Effector memory CD8-positive, alpha-beta T cell (primary cell): ENCODE measurements at regions not wholly inside any gene's neighbourhood (a gene's known extent, or its start where the extent isn't known, plus 50 kb on each side); places are given as distances from the start of the nearest gene placed in this dataset.

Experiments used
- ATAC-seq: fragments of 150-1000 bp; cut with Tn5 transposase; replicated peaks from 2 replicates; pipeline ENCODE4 v1.10.0; 2021; ENCODE audit warnings: mild to moderate bottlenecking, moderate library complexity
- DNase-seq, 3 experiments: peaks; one replicate each; pipeline ENCODE4 v3.0.0; 2021
- H3K27ac Mint-ChIP-seq, 2 donors: one replicate each; pipeline ENCODE4 v1.8.0; 2022; ENCODE audit warnings: mild to moderate bottlenecking in 2 of 2, mixed read lengths in 2 of 2, moderate library complexity in 2 of 2
- H3K27me3 Mint-ChIP-seq, 2 donors: one replicate each; pipeline ENCODE4 v1.8.0; 2022; ENCODE audit warnings: mixed read lengths in 2 of 2
- H3K36me3 Mint-ChIP-seq: one replicate; pipeline ENCODE4 v1.8.0; 2022; ENCODE audit warnings: mild to moderate bottlenecking, moderate library complexity, mixed read lengths; ENCODE audit not compliant: insufficient read depth
- H3K4me1 Mint-ChIP-seq, 2 donors: one replicate each; pipeline ENCODE4 v1.8.0; 2022; ENCODE audit warnings: low read depth in 2 of 2, mixed read lengths in 2 of 2
- H3K4me3 Mint-ChIP-seq, 2 donors: one replicate each; pipeline ENCODE4 v1.8.0; 2022; ENCODE audit warnings: mild to moderate bottlenecking in 2 of 2, mixed read lengths in 2 of 2, moderate library complexity in 2 of 2
- H3K9me3 Mint-ChIP-seq, 2 donors: one replicate each; pipeline ENCODE4 v1.8.0; 2022; ENCODE audit warnings: mixed read lengths in 2 of 2

GRCh38 chr10:10330418-10330817 lies 687.3 kb upstream of the CELF2 start:
- Mint-ChIP-seq H3K9me3 (no peaks in the 10 kb centered on the region), H3K27me3 (no peaks in the 10 kb centered on the region), H3K4me1 (no peaks in the 10 kb centered on the region), H3K36me3 (no peaks in the 10 kb centered on the region), H3K27ac (no peak overlapping the region), H3K4me3 (no peak overlapping the region)
- DNase-seq (no peak), ATAC-seq (no peak)

DNA sequence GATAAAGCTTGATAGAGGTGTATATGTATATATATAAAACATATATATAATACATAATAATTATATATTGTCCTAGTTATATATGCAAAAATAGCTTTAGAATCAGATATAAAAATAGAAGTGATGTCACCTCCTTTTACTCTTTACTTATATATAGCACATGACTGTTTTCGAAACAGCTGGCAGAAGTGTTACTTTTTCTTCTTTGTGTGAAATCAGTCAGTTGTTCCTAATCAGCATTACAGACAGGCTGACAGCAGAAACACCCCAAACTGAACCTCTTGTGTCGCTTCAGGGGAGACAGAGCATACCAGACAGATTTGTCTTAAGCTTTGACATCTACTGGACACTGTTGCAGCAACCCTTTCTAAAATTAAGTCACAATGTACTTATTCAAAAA lies 684.9 kb upstream of the CELF2 start:
- Mint-ChIP-seq H3K27me3 (no peaks in the 10 kb centered on the region), H3K9me3 (no peaks in the 10 kb centered on the region), H3K27ac (no peak overlapping the region), H3K4me3 (no peak overlapping the region), H3K36me3 (no peaks in the 10 kb centered on the region), H3K4me1 (no peaks in the 10 kb centered on the region)
- DNase-seq (no peak), ATAC-seq (no peak)

DNA sequence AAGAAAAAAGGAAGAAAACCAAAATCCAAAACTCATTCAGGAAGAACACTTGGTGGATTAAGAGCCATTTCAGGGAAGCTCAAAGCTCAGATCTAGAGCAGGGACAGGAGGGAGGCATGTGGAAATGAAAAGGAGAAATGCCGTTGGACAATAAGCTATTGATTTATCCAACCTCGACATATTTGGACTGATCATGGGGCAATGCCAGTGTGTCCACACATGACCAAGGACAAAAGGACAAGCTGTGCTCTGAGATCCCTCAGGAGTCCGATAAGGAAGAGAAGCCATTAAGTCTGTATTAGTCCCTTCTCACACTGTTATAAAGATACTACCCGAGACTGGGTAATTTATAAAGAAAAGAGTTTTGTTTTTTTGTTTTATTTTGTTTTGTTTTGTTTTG lies 684.0 kb upstream of the CELF2 start:
- no peaks in the 10 kb centered on the region for H3K27me3 Mint-ChIP-seq
- no peaks in the 10 kb centered on the region for H3K9me3 Mint-ChIP-seq
- no peak overlapping the region for H3K4me3 Mint-ChIP-seq
- ATAC-seq (no peak), DNase-seq (no peak)
- no peak overlapping the region for H3K27ac Mint-ChIP-seq
- no peaks in the 10 kb centered on the region for H3K4me1 Mint-ChIP-seq
- no peaks in the 10 kb centered on the region for H3K36me3 Mint-ChIP-seq

DNA sequence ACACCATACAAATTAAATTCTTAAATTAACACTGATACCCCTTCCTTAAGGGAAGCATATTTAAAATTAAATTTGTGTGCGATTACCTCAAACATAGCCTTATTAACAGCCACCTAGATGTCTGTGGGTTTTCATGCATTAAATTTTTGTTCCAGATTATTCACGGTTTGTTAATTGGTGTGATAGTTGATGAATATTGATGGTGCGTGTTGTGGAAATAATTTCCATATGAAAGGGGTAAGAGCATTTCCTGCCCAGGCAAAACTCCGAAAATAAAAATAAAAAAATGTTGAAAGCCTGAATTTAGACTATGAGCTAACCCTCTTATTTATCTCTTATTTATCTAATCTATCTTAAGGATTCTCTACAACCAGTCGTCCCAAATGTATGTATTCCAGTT lies 679.3 kb upstream of the CELF2 start:
- DNase-seq (no peak), ATAC-seq (no peak)
- H3K4me1 Mint-ChIP-seq, result no peaks in the 10 kb centered on the region
- H3K9me3 Mint-ChIP-seq, result peaks cover 2 to 7% of the 10 kb centered on the region in 2 donors
- H3K36me3 Mint-ChIP-seq, result no peaks in the 10 kb centered on the region
- no peaks in the 10 kb centered on the region for H3K27me3 Mint-ChIP-seq
- no peak overlapping the region for H3K27ac Mint-ChIP-seq
- H3K4me3 Mint-ChIP-seq, result no peak overlapping the region

GRCh38 chr10:10346390-10347150 lies 671.1 kb upstream of the CELF2 start:
- Mint-ChIP-seq H3K27me3 (no peaks in the 10 kb centered on the region), H3K4me1 (no peaks in the 10 kb centered on the region), H3K4me3 (no peak overlapping the region), H3K36me3 (no peaks in the 10 kb centered on the region), H3K27ac (no peak overlapping the region), H3K9me3 (peaks cover 2 to 15% of the 10 kb centered on the region in 2 donors)
- DNase-seq (no peak), ATAC-seq (no peak)

- H3K4me1 Mint-ChIP-seq, result no peaks in the 10 kb centered on the region
- no peaks in the 10 kb centered on the region for H3K27me3 Mint-ChIP-seq
- ATAC-seq, result no peak
- no peak overlapping the region for H3K4me3 Mint-ChIP-seq
- no peak for DNase-seq
- no peaks in the 10 kb centered on the region for H3K36me3 Mint-ChIP-seq
- peaks cover 0 to 2% of the 10 kb centered on the region in 2 donors for H3K9me3 Mint-ChIP-seq
- no peak overlapping the region for H3K27ac Mint-ChIP-seq
Observed at GRCh38 chr10:10350050-10350449, 667.6 kb upstream of the CELF2 start.

GRCh38 chr10:10351451-10351850 lies 666.2 kb upstream of the CELF2 start:
- Mint-ChIP-seq H3K4me1 (no peaks in the 10 kb centered on the region), H3K4me3 (no peak overlapping the region), H3K27ac (no peak overlapping the region), H3K9me3 (peaks cover 0 to 2% of the 10 kb centered on the region in 2 donors), H3K27me3 (no peaks in the 10 kb centered on the region), H3K36me3 (no peaks in the 10 kb centered on the region)
- DNase-seq, result no peak
- ATAC-seq, result no peak

- H3K27ac Mint-ChIP-seq, result no peak overlapping the region
- no peaks in the 10 kb centered on the region for H3K36me3 Mint-ChIP-seq
- no peak for DNase-seq
- ATAC-seq, result no peak
- no peak overlapping the region for H3K4me3 Mint-ChIP-seq
- H3K9me3 Mint-ChIP-seq, result peaks cover 0 to 2% of the 10 kb centered on the region in 2 donors
- no peaks in the 10 kb centered on the region for H3K4me1 Mint-ChIP-seq
- no peaks in the 10 kb centered on the region for H3K27me3 Mint-ChIP-seq
Observed at GRCh38 chr10:10353326-10353868, 664.3 kb upstream of the CELF2 start.

DNA sequence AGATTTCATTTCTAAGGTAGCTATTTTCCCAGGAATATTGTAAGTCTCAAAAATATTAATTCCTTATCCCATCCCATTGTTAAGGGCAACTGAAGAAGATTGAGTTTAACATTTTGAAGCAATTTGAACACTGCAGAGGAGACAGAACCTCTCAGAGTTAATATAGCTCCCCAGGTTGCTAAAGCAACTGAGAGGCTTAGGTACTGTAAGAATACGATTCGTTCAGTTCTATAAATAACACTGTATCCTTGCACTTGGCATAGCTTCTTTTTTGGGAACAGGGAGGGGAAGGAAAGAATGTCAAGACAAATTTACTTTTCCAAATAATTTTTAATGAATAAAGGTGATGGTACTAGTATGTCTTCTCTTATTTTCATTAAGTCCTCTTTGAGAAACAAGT lies 658.4 kb upstream of the CELF2 start:
- H3K27me3 Mint-ChIP-seq, result no peaks in the 10 kb centered on the region
- DNase-seq, result no peak
- no peaks in the 10 kb centered on the region for H3K36me3 Mint-ChIP-seq
- no peak overlapping the region for H3K27ac Mint-ChIP-seq
- H3K4me3 Mint-ChIP-seq, result no peak overlapping the region
- H3K9me3 Mint-ChIP-seq, result peaks cover 0 to 4% of the 10 kb centered on the region in 2 donors
- no peaks in the 10 kb centered on the region for H3K4me1 Mint-ChIP-seq
- ATAC-seq, result no peak

GRCh38 chr10:10361301-10361885 lies 656.3 kb upstream of the CELF2 start:
- H3K4me1 Mint-ChIP-seq, result no peaks in the 10 kb centered on the region
- ATAC-seq (no peak), DNase-seq (no peak)
- peaks cover 0 to 4% of the 10 kb centered on the region in 2 donors for H3K9me3 Mint-ChIP-seq
- no peaks in the 10 kb centered on the region for H3K36me3 Mint-ChIP-seq
- H3K27ac Mint-ChIP-seq, result no peak overlapping the region
- H3K27me3 Mint-ChIP-seq, result no peaks in the 10 kb centered on the region
- no peak overlapping the region for H3K4me3 Mint-ChIP-seq

DNA sequence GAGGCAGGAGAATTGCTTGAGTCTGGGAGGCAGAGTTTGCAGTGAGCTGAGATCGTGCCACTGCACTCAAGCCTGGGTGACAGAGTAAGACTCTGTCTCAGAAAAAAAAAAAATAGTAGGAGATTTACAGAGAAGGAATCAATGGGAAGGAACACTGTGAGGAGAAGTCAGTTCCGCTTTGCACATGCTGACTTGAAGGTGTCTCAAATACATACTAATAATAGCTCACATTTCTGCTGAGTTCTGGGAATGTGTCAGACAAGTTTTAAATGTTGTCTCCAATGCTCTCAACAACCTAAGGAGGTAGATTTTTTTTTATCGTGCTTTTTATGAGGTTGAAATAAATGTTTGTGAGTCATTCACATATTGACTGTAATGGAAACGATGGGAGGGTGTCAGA lies 654.9 kb upstream of the CELF2 start:
- Mint-ChIP-seq H3K36me3 (no peaks in the 10 kb centered on the region), H3K27me3 (no peaks in the 10 kb centered on the region), H3K4me3 (no peak overlapping the region), H3K4me1 (no peaks in the 10 kb centered on the region), H3K27ac (no peak overlapping the region), H3K9me3 (peaks cover 0 to 4% of the 10 kb centered on the region in 2 donors)
- no peak for ATAC-seq
- DNase-seq, result no peak

- no peak for DNase-seq
- no peaks in the 10 kb centered on the region for H3K27me3 Mint-ChIP-seq
- H3K27ac Mint-ChIP-seq, result no peak overlapping the region
- no peak overlapping the region for H3K4me3 Mint-ChIP-seq
- H3K36me3 Mint-ChIP-seq, result no peaks in the 10 kb centered on the region
- peaks cover 0 to 4% of the 10 kb centered on the region in 2 donors for H3K9me3 Mint-ChIP-seq
- no peaks in the 10 kb centered on the region for H3K4me1 Mint-ChIP-seq
- ATAC-seq, result no peak
Observed at GRCh38 chr10:10363217-10363616, 654.5 kb upstream of the CELF2 start.

DNA sequence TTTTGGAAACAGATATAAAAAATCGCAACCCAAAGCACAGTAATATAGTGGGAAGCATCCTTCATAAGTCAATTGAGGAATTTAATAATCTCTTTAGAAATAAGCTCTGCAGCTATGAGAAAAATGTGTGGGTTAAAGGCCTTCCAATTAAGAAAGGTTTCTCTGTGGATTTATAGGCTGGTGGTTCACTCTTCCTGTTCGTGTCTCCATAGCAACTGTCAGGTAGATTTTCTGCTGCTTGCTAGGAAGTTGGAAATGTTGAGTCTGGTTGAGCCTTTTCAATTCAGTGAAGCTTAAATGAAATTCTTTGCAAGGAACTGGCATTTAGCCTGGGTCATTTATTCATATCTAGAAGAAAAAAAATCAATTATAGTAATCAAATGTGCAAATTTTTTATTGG lies 652.8 kb upstream of the CELF2 start:
- H3K4me3 Mint-ChIP-seq, result no peak overlapping the region
- no peak overlapping the region for H3K27ac Mint-ChIP-seq
- DNase-seq (no peak), ATAC-seq (no peak)
- peaks cover under 1 to 9% of the 10 kb centered on the region in 2 donors for H3K27me3 Mint-ChIP-seq
- H3K36me3 Mint-ChIP-seq, result no peaks in the 10 kb centered on the region
- no peaks in the 10 kb centered on the region for H3K4me1 Mint-ChIP-seq
- H3K9me3 Mint-ChIP-seq, result no peaks in the 10 kb centered on the region

DNA sequence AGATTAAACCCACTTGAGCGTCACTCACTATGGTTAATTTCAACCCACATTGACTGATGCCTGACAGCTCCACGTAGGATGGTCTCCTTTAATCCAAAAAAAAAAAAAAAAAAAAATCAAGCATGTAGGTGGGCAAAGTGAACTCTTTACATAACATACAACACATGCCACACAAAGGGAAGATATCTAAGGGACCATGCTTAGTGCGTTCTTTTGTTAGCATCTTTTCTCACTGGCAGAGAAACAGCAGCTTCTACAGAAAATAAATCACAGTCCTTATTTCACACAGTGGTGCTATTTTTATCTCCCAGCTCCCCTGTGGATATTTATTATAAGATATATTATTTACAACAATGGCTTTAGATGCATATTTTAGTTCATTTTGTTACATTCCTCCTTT lies 652.0 kb upstream of the CELF2 start:
- Mint-ChIP-seq H3K4me1 (no peaks in the 10 kb centered on the region), H3K27ac (no peak overlapping the region), H3K27me3 (peaks cover 5 to 9% of the 10 kb centered on the region in 2 donors), H3K9me3 (no peaks in the 10 kb centered on the region), H3K4me3 (no peak overlapping the region), H3K36me3 (no peaks in the 10 kb centered on the region)
- ATAC-seq (no peak), DNase-seq (no peak)
